ENCODE measurements at regions not wholly inside any gene's neighbourhood (a gene's known extent, or its start where the extent isn't known, plus 50 kb on each side); places are given as distances from the start of the nearest gene placed in this dataset.

- TF ChIP-seq EZH2 (IDR thresholded peaks at IDR 0.05; ENCODE audit: low read depth, unreplicated experiment) = no peak
- TF ChIP-seq, protein P1, sequence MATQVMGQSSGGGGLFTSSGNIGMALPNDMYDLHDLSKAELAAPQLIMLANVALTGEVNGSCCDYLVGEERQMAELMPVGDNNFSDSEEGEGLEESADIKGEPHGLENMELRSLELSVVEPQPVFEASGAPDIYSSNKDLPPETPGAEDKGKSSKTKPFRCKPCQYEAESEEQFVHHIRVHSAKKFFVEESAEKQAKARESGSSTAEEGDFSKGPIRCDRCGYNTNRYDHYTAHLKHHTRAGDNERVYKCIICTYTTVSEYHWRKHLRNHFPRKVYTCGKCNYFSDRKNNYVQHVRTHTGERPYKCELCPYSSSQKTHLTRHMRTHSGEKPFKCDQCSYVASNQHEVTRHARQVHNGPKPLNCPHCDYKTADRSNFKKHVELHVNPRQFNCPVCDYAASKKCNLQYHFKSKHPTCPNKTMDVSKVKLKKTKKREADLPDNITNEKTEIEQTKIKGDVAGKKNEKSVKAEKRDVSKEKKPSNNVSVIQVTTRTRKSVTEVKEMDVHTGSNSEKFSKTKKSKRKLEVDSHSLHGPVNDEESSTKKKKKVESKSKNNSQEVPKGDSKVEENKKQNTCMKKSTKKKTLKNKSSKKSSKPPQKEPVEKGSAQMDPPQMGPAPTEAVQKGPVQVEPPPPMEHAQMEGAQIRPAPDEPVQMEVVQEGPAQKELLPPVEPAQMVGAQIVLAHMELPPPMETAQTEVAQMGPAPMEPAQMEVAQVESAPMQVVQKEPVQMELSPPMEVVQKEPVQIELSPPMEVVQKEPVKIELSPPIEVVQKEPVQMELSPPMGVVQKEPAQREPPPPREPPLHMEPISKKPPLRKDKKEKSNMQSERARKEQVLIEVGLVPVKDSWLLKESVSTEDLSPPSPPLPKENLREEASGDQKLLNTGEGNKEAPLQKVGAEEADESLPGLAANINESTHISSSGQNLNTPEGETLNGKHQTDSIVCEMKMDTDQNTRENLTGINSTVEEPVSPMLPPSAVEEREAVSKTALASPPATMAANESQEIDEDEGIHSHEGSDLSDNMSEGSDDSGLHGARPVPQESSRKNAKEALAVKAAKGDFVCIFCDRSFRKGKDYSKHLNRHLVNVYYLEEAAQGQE (IDR thresholded peaks at IDR 0.05; ENCODE audit: unreplicated experiment) = no peak
- TF ChIP-seq STAT1 (IDR thresholded peaks at IDR 0.05; ENCODE audit: unreplicated experiment) = no peak
- DNase-seq (ENCODE audit: low spot score) (no peak), ATAC-seq (no peak)
- no peaks in the 10 kb centered on the region for H3F3A ChIP-seq (replicated peaks; ENCODE audit: low read depth)
- Mint-ChIP-seq H3K4me1 (no peaks in the 10 kb centered on the region), H3K4me3 (no peak overlapping the region), H3K27me3 (ENCODE audit: insufficient read depth, low read depth, poor library complexity) (no peaks in the 10 kb centered on the region), H3K36me3 (ENCODE audit: low read depth) (no peaks in the 10 kb centered on the region), H3K9me3 (no peaks in the 10 kb centered on the region), H3K27ac (no peak overlapping the region)
- no peak overlapping the region for H3K27ac ChIP-seq (ENCODE audit: low read depth)
- no peak overlapping the region for H3K4me3 ChIP-seq
- no peak overlapping the region for H2AFZ ChIP-seq
- no peak overlapping the region for H3K4me2 ChIP-seq
- no peaks in the 10 kb centered on the region for H3K79me2 ChIP-seq (replicated peaks; ENCODE audit: insufficient read depth)
- H3K4me1 ChIP-seq (ENCODE audit: insufficient read depth) = no peaks in the 10 kb centered on the region
- H3K9me2 ChIP-seq (ENCODE audit: insufficient read depth) = no peaks in the 10 kb centered on the region
- no peaks in the 10 kb centered on the region for H3K27me3 ChIP-seq (ENCODE audit: insufficient read depth)
- H4K20me1 ChIP-seq (replicated peaks; ENCODE audit: insufficient read depth) = no peaks in the 10 kb centered on the region
- H3K36me3 ChIP-seq (ENCODE audit: insufficient read depth) = no peaks in the 10 kb centered on the region
Measured at GRCh38 chr13:104065328-104065727, 999.1 kb upstream of the SLC10A2 start.

DNA sequence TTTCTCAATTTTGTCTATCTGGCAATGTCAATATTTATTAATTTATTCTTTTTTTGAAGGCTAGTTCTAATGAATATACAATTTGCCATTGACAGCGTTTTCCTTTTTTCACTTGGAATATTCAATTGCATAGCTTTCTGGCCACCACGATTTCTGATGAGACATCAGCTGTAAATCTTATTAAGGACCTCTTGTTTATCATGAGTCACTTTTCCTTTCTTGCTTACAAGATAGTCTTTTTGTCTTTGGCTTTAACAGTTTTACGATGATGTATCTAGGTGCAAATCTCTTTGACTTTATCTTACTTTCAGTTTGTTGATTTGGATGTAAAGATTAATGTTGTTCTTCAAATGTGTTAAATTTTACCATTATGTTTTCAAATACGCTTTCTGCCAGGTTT is 991.6 kb upstream of the SLC10A2 start:
- H3K27ac ChIP-seq (ENCODE audit: low read depth) = no peak overlapping the region
- Mint-ChIP-seq H3K4me1 (no peaks in the 10 kb centered on the region), H3K9me3 (no peaks in the 10 kb centered on the region), H3K4me3 (no peak overlapping the region), H3K36me3 (ENCODE audit: low read depth) (no peaks in the 10 kb centered on the region), H3K27me3 (ENCODE audit: insufficient read depth, low read depth, poor library complexity) (no peaks in the 10 kb centered on the region), H3K27ac (no peak overlapping the region)
- H3K79me2 ChIP-seq (replicated peaks; ENCODE audit: insufficient read depth) = no peaks in the 10 kb centered on the region
- H3K9me2 ChIP-seq (ENCODE audit: insufficient read depth) = no peaks in the 10 kb centered on the region
- DNase-seq (ENCODE audit: low spot score) (no peak), ATAC-seq (no peak)
- no peaks in the 10 kb centered on the region for H3K4me1 ChIP-seq (ENCODE audit: insufficient read depth)
- H3K4me2 ChIP-seq = no peak overlapping the region
- no peaks in the 10 kb centered on the region for H3F3A ChIP-seq (replicated peaks; ENCODE audit: low read depth)
- no peaks in the 10 kb centered on the region for H3K27me3 ChIP-seq (ENCODE audit: insufficient read depth)
- no peaks in the 10 kb centered on the region for H4K20me1 ChIP-seq (replicated peaks; ENCODE audit: insufficient read depth)
- H3K36me3 ChIP-seq (ENCODE audit: insufficient read depth) = no peaks in the 10 kb centered on the region
- no peak overlapping the region for H3K4me3 ChIP-seq
- no peak overlapping the region; the same call in 1 of the 2 replicates for H2AFZ ChIP-seq
- TF ChIP-seq EZH2phosphoT487 (IDR thresholded peaks at IDR 0.05; ENCODE audit: unreplicated experiment) (no peak), STAT1 (IDR thresholded peaks at IDR 0.05; ENCODE audit: unreplicated experiment) (no peak), ZNF114 (CRISPR knock-in tag; IDR thresholded peaks at IDR 0.05) (no peak), CREB1 (CRISPR knock-in tag; IDR thresholded peaks at IDR 0.05; ENCODE audit: low read depth) (no peak), CTCF (conservative IDR thresholded peaks at IDR 0.05; ENCODE audit: low read depth in 2 of 2) (no peak), JUNB (IDR thresholded peaks at IDR 0.05; ENCODE audit: unreplicated experiment) (no peak)
- TF ChIP-seq, protein P2, sequence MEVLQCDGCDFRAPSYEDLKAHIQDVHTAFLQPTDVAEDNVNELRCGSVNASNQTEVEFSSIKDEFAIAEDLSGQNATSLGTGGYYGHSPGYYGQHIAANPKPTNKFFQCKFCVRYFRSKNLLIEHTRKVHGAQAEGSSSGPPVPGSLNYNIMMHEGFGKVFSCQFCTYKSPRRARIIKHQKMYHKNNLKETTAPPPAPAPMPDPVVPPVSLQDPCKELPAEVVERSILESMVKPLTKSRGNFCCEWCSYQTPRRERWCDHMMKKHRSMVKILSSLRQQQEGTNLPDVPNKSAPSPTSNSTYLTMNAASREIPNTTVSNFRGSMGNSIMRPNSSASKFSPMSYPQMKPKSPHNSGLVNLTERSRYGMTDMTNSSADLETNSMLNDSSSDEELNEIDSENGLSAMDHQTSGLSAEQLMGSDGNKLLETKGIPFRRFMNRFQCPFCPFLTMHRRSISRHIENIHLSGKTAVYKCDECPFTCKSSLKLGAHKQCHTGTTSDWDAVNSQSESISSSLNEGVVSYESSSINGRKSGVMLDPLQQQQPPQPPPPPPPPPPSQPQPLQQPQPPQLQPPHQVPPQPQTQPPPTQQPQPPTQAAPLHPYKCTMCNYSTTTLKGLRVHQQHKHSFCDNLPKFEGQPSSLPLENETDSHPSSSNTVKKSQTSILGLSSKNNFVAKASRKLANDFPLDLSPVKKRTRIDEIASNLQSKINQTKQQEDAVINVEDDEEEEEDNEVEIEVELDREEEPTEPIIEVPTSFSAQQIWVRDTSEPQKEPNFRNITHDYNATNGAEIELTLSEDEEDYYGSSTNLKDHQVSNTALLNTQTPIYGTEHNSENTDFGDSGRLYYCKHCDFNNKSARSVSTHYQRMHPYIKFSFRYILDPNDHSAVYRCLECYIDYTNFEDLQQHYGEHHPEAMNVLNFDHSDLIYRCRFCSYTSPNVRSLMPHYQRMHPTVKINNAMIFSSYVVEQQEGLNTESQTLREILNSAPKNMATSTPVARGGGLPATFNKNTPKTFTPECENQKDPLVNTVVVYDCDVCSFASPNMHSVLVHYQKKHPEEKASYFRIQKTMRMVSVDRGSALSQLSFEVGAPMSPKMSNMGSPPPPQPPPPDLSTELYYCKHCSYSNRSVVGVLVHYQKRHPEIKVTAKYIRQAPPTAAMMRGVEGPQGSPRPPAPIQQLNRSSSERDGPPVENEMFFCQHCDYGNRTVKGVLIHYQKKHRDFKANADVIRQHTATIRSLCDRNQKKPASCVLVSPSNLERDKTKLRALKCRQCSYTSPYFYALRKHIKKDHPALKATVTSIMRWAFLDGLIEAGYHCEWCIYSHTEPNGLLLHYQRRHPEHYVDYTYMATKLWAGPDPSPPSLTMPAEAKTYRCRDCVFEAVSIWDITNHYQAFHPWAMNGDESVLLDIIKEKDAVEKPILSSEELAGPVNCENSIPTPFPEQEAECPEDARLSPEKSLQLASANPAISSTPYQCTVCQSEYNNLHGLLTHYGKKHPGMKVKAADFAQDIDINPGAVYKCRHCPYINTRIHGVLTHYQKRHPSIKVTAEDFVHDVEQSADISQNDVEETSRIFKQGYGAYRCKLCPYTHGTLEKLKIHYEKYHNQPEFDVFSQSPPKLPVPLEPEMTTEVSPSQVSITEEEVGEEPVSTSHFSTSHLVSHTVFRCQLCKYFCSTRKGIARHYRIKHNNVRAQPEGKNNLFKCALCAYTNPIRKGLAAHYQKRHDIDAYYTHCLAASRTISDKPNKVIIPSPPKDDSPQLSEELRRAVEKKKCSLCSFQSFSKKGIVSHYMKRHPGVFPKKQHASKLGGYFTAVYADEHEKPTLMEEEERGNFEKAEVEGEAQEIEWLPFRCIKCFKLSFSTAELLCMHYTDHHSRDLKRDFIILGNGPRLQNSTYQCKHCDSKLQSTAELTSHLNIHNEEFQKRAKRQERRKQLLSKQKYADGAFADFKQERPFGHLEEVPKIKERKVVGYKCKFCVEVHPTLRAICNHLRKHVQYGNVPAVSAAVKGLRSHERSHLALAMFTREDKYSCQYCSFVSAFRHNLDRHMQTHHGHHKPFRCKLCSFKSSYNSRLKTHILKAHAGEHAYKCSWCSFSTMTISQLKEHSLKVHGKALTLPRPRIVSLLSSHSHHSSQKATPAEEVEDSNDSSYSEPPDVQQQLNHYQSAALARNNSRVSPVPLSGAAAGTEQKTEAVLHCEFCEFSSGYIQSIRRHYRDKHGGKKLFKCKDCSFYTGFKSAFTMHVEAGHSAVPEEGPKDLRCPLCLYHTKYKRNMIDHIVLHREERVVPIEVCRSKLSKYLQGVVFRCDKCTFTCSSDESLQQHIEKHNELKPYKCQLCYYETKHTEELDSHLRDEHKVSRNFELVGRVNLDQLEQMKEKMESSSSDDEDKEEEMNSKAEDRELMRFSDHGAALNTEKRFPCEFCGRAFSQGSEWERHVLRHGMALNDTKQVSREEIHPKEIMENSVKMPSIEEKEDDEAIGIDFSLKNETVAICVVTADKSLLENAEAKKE (CRISPR knock-in tag; IDR thresholded peaks at IDR 0.05) = no peak
- TF ChIP-seq, protein P3, sequence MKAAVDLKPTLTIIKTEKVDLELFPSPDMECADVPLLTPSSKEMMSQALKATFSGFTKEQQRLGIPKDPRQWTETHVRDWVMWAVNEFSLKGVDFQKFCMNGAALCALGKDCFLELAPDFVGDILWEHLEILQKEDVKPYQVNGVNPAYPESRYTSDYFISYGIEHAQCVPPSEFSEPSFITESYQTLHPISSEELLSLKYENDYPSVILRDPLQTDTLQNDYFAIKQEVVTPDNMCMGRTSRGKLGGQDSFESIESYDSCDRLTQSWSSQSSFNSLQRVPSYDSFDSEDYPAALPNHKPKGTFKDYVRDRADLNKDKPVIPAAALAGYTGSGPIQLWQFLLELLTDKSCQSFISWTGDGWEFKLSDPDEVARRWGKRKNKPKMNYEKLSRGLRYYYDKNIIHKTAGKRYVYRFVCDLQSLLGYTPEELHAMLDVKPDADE (IDR thresholded peaks at IDR 0.05) = no peak

All from GM23338 (cell line).